Middle frontal gyrus (tissue), 1 donor: ENCODE measurements at regions not wholly inside any gene's neighbourhood (a gene's known extent, or its start where the extent isn't known, plus 50 kb on each side); places are given as distances from the start of the nearest gene placed in this dataset.

Experiments used
- DNase-seq: peaks from one replicate; pipeline ENCODE4 v3.0.0-alpha.2; 2015; ENCODE audit warnings: low spot score; ENCODE audit errors: extremely low spot score

- DNase-seq = no peak
Observed at GRCh38 chr10:78160591-78160990, 126.9 kb downstream of the RPS24 start.

- DNase-seq = no peak
Observed at GRCh38 chr10:78162853-78163252, 129.2 kb downstream of the RPS24 start.

- DNase-seq = no peak
Observed at GRCh38 chr10:78164702-78165101, 131.0 kb downstream of the RPS24 start.

- DNase-seq = no peak
Observed at GRCh38 chr10:78165172-78165571, 131.5 kb downstream of the RPS24 start.

- DNase-seq = no peak
Observed at GRCh38 chr10:78165617-78166016, 132.0 kb downstream of the RPS24 start.

- DNase-seq = no peak
Observed at GRCh38 chr10:78166261-78166660, 132.6 kb downstream of the RPS24 start.

GRCh38 chr10:78169214-78169613 lies 135.6 kb downstream of the RPS24 start:
- DNase-seq = no peak

- no peak for DNase-seq
Observed at GRCh38 chr10:78170026-78170475, 136.4 kb downstream of the RPS24 start.

- no peak for DNase-seq
Observed at GRCh38 chr10:78171633-78172400, 138.2 kb downstream of the RPS24 start.

- no peak for DNase-seq
Observed at GRCh38 chr10:78173360-78174015, 139.8 kb downstream of the RPS24 start.

- no peak for DNase-seq
Observed at GRCh38 chr10:78175444-78176015, 141.9 kb downstream of the RPS24 start.

GRCh38 chr10:78176320-78177317 lies 143.0 kb downstream of the RPS24 start:
- DNase-seq = peak; percentile 82

GRCh38 chr10:78177491-78178185 lies 144.0 kb downstream of the RPS24 start:
- DNase-seq = no peak

- no peak for DNase-seq
Observed at GRCh38 chr10:78178397-78178796, 144.7 kb downstream of the RPS24 start.

- DNase-seq = no peak
Observed at GRCh38 chr10:78178940-78179339, 145.3 kb downstream of the RPS24 start.

GRCh38 chr10:78179886-78180705 lies 146.4 kb downstream of the RPS24 start:
- no peak for DNase-seq

- no peak for DNase-seq
Observed at GRCh38 chr10:78181381-78182055, 147.9 kb downstream of the RPS24 start.

- no peak for DNase-seq
Observed at GRCh38 chr10:78182841-78183240, 149.2 kb downstream of the RPS24 start.
